SH-SY5Y (cell line): ENCODE measurements at regions not wholly inside any gene's neighbourhood (a gene's known extent, or its start where the extent isn't known, plus 50 kb on each side); places are given as distances from the start of the nearest gene placed in this dataset.

Source experiments
- GATA2 ChIP-seq: IDR thresholded peaks from 2 replicates; pipeline ENCODE4 v1.6.1; 2011; ENCODE audit warnings: mild to moderate bottlenecking, low read depth, low read length
- GATA3 ChIP-seq: IDR thresholded peaks from 2 replicates; pipeline ENCODE4 v1.6.1; 2011; ENCODE audit warnings: low read depth, mild to moderate bottlenecking, low read length, moderate library complexity

DNA sequence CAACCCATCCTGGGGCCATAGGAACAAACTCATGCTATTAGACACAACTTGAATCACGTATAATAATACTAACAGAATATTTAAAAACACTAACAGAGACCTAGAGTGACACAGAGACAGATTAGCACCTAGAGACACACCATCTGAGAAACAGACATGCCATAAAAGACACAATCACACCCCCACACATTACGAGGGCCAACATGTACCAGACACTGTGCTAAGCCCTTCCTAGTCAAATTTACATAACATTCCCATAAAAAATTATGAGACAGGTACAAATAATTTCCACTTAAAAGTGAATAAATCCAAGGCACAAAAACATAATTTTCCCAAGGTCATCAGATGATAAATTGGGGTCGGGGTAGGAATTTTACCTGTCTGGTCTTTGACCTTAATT is 141.1 kb upstream of the PRSS16 start:
- no peak for TF ChIP-seq GATA2
- TF ChIP-seq GATA3 = no peak
